PC-9 (cell line): ENCODE measurements at regions not wholly inside any gene's neighbourhood (a gene's known extent, or its start where the extent isn't known, plus 50 kb on each side); places are given as distances from the start of the nearest gene placed in this dataset.

Experiments used
- BruUV-seq: library from RNA; stranded (reverse); fragments of 400-500 nt; replicated peaks from 2 replicates; lab custom pipeline; 2021; lab: Mats Ljungman, UMichigan
- CTCF ChIA-PET: fragments of 300-600 bp; sonication (Branson Sonifier 250); formaldehyde crosslinking; loops from one replicate; lab custom pipeline; 2022; ENCODE audit warnings: antibody characterized with exemption; lab: Charles Lee
- POLR2A ChIA-PET: fragments of 300-600 bp; sonication (Branson Sonifier 250); formaldehyde crosslinking; loops from one replicate; lab custom pipeline; 2022; ENCODE audit warnings: antibody characterized with exemption; ENCODE audit not compliant: unreplicated experiment; lab: Charles Lee
- DNase-seq, 2 experiments: peaks; one replicate each; pipeline versions ENCODE4 v3.0.0 to v3.0.0-alpha.2; 2015 to 2022; ENCODE audit warnings: mixed read lengths in 1 of 2
- H2AFZ ChIP-seq: fragments of 200-600 bp; sonication (generic); 2 replicates; pipeline ENCODE4 v1.8.1; 2017; ENCODE audit warnings: antibody characterized with exemption
- H3F3A ChIP-seq: fragments of 200-600 bp; sonication (generic); 2 replicates; pipeline ENCODE4 v1.8.1; 2017; ENCODE audit warnings: antibody characterized with exemption, mild to moderate bottlenecking, low read depth; ENCODE audit not compliant: insufficient read depth
- H3K27ac ChIP-seq: fragments of 200-600 bp; sonication (generic); 2 replicates; pipeline ENCODE4 v1.6.1; 2016; ENCODE audit warnings: mixed run types
- H3K27me3 ChIP-seq: fragments of 200-600 bp; sonication (generic); 2 replicates; pipeline ENCODE4 v1.6.1; 2016; ENCODE audit warnings: low read depth, mixed run types; ENCODE audit not compliant: insufficient read depth
- H3K36me3 ChIP-seq: fragments of 200-600 bp; sonication (generic); 2 replicates; pipeline ENCODE4 v1.6.1; 2016; ENCODE audit warnings: low read depth, mixed run types
- H3K4me1 ChIP-seq: fragments of 200-600 bp; sonication (generic); replicated peaks from 2 replicates; pipeline ENCODE4 v1.6.1; 2016; ENCODE audit warnings: mixed run types; ENCODE audit not compliant: insufficient read depth
- H3K4me2 ChIP-seq: fragments of 200-600 bp; sonication (generic); 2 replicates; pipeline ENCODE4 v1.6.1; 2017; ENCODE audit warnings: mixed run types
- H3K4me3 ChIP-seq: fragments of 200-600 bp; sonication (generic); 2 replicates; pipeline ENCODE4 v1.6.1; 2016; ENCODE audit warnings: mixed run types
- H3K79me2 ChIP-seq: fragments of 200-600 bp; sonication (generic); 2 replicates; pipeline ENCODE4 v1.6.1; 2017; ENCODE audit warnings: low read depth, mixed run types
- H3K9me2 ChIP-seq: fragments of 200-600 bp; sonication (generic); 2 replicates; pipeline ENCODE4 v1.8.1; 2017; ENCODE audit warnings: mild to moderate bottlenecking; ENCODE audit not compliant: insufficient read depth
- H3K9me3 ChIP-seq: fragments of 200-600 bp; sonication (generic); 2 replicates; pipeline ENCODE4 v1.8.1; 2016; ENCODE audit warnings: low read depth; ENCODE audit not compliant: insufficient read depth
- H4K20me1 ChIP-seq: fragments of 200-600 bp; sonication (generic); 2 replicates; pipeline ENCODE4 v1.8.1; 2017; ENCODE audit not compliant: insufficient read depth
- EZH2 ChIP-seq: fragments of 200-600 bp; sonication (generic); IDR thresholded peaks from 2 replicates; pipeline ENCODE4 v1.8.0; 2017; ENCODE audit warnings: antibody characterized with exemption, low read depth
- intact Hi-C: fragments of 100-400 bp; cut with micrococcal nuclease; formaldehyde crosslinking; loops from one replicate; pipeline ENCODE4 v1.10.0; 2022; ENCODE audit not compliant: unreplicated experiment
- TF ChIP-seq, protein P1 (sequence below): fragments of 200-600 bp; sonication (generic); conservative IDR thresholded peaks from 2 replicates; pipeline ENCODE4 v1.6.1; 2017; ENCODE audit warnings: mixed run types, antibody characterized with exemption, mild to moderate bottlenecking, moderate library complexity

DNA sequence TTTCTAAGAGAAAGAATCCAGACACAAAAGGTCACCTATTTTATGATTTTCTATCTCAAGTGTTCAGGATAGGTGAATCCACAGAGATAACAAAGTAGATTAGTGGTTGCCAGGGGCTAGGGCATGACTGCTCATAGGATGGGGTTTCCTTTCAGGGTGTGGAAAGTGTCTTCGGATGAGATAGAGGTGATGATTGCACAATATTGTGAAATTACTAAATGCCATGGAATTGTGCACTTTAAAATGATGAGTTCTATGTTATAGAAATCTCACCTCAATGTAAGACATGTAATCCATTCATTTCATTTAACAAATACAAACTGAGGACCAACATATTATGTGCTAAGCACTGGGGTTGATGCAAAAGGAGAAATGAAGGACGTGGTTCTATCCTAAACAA lies 76.4 kb upstream of the GALNT17 start:
- Histone ChIP-seq H3K4me1 (no peaks in the 10 kb centered on the region), H3K4me3 (no peak overlapping the region), H2AFZ (no peak overlapping the region), H3K36me3 (no peaks in the 10 kb centered on the region), H3K27me3 (no peaks in the 10 kb centered on the region), H3K9me3 (peaks cover 1% of the 10 kb centered on the region; the same call in 1 of the 2 replicates), H3K79me2 (no peaks in the 10 kb centered on the region), H3K4me2 (no peak overlapping the region), H3F3A (no peaks in the 10 kb centered on the region), H4K20me1 (no peaks in the 10 kb centered on the region), H3K27ac (no peak overlapping the region), H3K9me2 (no peaks in the 10 kb centered on the region)
- ChIA-PET POLR2A (no interaction called here), CTCF (no interaction called here)
- DNase-seq: no peak
- no peak for TF ChIP-seq EZH2
- TF ChIP-seq, protein P1, sequence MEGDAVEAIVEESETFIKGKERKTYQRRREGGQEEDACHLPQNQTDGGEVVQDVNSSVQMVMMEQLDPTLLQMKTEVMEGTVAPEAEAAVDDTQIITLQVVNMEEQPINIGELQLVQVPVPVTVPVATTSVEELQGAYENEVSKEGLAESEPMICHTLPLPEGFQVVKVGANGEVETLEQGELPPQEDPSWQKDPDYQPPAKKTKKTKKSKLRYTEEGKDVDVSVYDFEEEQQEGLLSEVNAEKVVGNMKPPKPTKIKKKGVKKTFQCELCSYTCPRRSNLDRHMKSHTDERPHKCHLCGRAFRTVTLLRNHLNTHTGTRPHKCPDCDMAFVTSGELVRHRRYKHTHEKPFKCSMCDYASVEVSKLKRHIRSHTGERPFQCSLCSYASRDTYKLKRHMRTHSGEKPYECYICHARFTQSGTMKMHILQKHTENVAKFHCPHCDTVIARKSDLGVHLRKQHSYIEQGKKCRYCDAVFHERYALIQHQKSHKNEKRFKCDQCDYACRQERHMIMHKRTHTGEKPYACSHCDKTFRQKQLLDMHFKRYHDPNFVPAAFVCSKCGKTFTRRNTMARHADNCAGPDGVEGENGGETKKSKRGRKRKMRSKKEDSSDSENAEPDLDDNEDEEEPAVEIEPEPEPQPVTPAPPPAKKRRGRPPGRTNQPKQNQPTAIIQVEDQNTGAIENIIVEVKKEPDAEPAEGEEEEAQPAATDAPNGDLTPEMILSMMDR: no peak
- intact Hi-C loops: no loop called here
- BruUV-seq: no TSS peak

DNA sequence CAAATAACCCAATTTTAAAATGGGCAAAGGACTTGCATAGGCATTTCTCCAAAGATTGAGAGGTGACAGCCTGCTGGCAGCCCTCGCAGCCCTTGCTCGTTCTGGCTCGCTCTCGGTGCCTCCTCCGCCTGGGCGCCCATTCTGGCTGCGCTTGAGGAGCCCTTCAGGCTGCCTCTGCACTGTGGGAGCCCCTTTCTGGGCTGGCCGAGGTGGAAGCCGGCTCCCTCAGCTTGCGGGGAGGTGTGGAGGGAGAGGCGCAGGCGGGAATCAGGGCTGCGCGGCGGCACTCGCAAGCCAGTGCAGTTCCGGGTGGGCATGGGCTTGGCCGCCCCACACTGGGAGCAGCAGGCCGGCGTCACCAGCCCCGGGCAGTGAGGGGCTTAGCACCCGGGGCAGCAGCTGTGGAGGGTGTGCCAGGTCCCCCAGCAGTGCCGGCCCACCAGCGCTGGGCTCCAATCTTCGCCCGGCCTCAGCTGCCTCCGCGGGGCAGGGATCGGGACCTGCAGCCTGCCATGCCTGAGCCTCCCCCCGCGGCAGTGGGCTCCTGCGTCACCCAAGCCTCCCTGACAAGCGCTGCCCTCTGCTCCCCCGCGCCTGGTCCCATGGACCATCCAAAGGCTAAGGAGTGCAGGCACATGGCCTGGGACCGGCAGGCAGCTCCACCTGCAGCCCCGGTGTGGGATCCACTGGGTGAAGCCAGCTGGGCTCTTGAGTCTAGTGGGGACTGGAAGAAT lies 54.0 kb upstream of the GALNT17 start:
- intact Hi-C loops: no loop called here
- no peaks in the 10 kb centered on the region for H3K79me2 ChIP-seq
- no peaks in the 10 kb centered on the region for H4K20me1 ChIP-seq
- H3K27ac ChIP-seq: no peak overlapping the region
- ChIA-PET POLR2A (no interaction called here), CTCF (no interaction called here)
- H3K27me3 ChIP-seq: 0 out of 2 replicates have a peak, but pooled peaks cover 6% of the 10 kb centered on the region
- no peak overlapping the region for H3K4me3 ChIP-seq
- no peak overlapping the region for H3K4me2 ChIP-seq
- no peaks in the 10 kb centered on the region for H3K36me3 ChIP-seq
- H2AFZ ChIP-seq: no peak overlapping the region
- no peaks in the 10 kb centered on the region for H3K9me2 ChIP-seq
- H3K4me1 ChIP-seq: no peaks in the 10 kb centered on the region
- no peak for DNase-seq
- TF ChIP-seq EZH2: no peak
- TF ChIP-seq, protein P1: no peak
- H3K9me3 ChIP-seq: no peaks in the 10 kb centered on the region; the same call in 1 of the 2 replicates
- no TSS peak for BruUV-seq
- H3F3A ChIP-seq: no peaks in the 10 kb centered on the region
